HL-60 (cell line): ENCODE measurements at regions not wholly inside any gene's neighbourhood (a gene's known extent, or its start where the extent isn't known, plus 50 kb on each side); places are given as distances from the start of the nearest gene placed in this dataset.

ENCODE experiments used
- CTCF ChIP-seq: IDR thresholded peaks from one replicate; pipeline ENCODE4 v1.5.1; 2011; ENCODE audit warnings: low read length, control low read depth, inconsistent platforms; ENCODE audit not compliant: insufficient read depth
- GABPA ChIP-seq: IDR thresholded peaks from 2 replicates; pipeline ENCODE4 v1.6.1; 2012; ENCODE audit warnings: low read depth
- REST ChIP-seq: IDR thresholded peaks from 2 replicates; pipeline ENCODE4 v1.6.1; 2012; ENCODE audit warnings: low read depth; ENCODE audit not compliant: insufficient replicate concordance

- TF ChIP-seq CTCF (no peak), GABPA (no peak), REST (no peak)
Measured at GRCh38 chr20:11094196-11094595, 420.4 kb upstream of the JAG1 start.
